Omental fat pad (tissue), 3 donors: ENCODE measurements at regions not wholly inside any gene's neighbourhood (a gene's known extent, or its start where the extent isn't known, plus 50 kb on each side); places are given as distances from the start of the nearest gene placed in this dataset.

ENCODE experiments used
- ATAC-seq: fragments of 150-250 bp; one replicate; pipeline ENCODE4 v1.9.1; 2016; ENCODE audit warnings: mild to moderate bottlenecking, moderate library complexity; ENCODE audit not compliant: low FRiP score
- DNase-seq: peaks from one replicate; pipeline ENCODE4 v3.0.0-alpha.2; 2019; ENCODE audit warnings: low spot score
- TF ChIP-seq, protein P1 (sequence below), 3 donors: fragments of 450-650 bp; IDR thresholded peaks; one replicate each; pipeline ENCODE4 v1.5.1; 2016 to 2017; ENCODE audit warnings: antibody characterized with exemption in 3 of 3, mild to moderate bottlenecking in 3 of 3, moderate library complexity in 2 of 3

- no peak for DNase-seq
- TF ChIP-seq, protein P1, sequence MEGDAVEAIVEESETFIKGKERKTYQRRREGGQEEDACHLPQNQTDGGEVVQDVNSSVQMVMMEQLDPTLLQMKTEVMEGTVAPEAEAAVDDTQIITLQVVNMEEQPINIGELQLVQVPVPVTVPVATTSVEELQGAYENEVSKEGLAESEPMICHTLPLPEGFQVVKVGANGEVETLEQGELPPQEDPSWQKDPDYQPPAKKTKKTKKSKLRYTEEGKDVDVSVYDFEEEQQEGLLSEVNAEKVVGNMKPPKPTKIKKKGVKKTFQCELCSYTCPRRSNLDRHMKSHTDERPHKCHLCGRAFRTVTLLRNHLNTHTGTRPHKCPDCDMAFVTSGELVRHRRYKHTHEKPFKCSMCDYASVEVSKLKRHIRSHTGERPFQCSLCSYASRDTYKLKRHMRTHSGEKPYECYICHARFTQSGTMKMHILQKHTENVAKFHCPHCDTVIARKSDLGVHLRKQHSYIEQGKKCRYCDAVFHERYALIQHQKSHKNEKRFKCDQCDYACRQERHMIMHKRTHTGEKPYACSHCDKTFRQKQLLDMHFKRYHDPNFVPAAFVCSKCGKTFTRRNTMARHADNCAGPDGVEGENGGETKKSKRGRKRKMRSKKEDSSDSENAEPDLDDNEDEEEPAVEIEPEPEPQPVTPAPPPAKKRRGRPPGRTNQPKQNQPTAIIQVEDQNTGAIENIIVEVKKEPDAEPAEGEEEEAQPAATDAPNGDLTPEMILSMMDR (IDR thresholded peaks at IDR 0.05), result no peak
- no peak for ATAC-seq
These were observed 183.5 kb upstream of the GDNF start for GRCh38 chr5:38023371-38023770.

DNA sequence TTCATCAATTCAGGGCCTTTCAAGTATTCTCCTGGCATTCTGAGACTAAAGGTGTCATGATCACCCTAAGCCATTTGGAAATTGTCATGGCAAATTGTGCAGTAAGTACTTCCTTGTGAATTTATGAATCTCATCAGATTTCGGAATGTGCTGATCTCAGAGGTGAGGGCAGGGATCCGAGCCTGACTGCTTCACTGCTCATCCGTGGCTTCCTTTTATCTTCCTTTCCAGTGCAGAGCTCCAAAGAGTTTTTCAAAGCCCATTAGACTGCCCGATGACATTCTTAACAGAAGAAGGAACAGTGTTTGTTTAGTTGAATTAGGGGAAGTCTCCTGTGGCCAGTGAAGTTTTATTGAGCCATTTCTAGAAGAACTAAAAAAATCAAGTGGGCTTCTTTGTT lies 182.8 kb upstream of the GDNF start:
- ATAC-seq, result no peak
- DNase-seq, result no peak
- TF ChIP-seq, protein P1 (IDR thresholded peaks at IDR 0.05), result no peak

- DNase-seq, result no peak
- TF ChIP-seq, protein P1 (IDR thresholded peaks at IDR 0.05), result no peak
- no peak for ATAC-seq
These were observed 178.2 kb upstream of the GDNF start for GRCh38 chr5:38018016-38018415.

DNA sequence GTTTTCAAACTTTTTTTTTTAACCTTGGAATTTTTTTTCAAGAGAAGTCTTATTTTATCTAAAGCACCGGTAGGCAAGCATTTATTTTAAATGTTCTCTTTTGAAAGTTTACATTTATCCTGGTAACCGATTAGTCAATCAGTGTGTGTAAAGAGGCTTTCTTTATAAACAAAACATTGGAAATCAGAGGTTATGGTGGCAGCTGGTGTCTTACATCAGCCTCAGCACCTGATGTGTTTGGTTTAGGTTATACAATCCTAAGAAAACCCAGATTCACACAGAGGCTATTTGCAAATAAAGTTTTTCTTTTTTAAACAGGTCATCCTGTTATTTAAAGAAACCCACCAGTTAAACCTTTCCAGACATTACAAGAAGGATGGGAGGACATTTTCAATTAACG lies 173.3 kb upstream of the GDNF start:
- ATAC-seq (no peak), DNase-seq (no peak)
- TF ChIP-seq, protein P1 (IDR thresholded peaks at IDR 0.05), result no peak

GRCh38 chr5:38011668-38012188 lies 171.9 kb upstream of the GDNF start:
- no peak for ATAC-seq
- DNase-seq, result no peak
- TF ChIP-seq, protein P1 (IDR thresholded peaks at IDR 0.05), result no peak

- TF ChIP-seq, protein P1 (IDR thresholded peaks at IDR 0.05), result no peak
- ATAC-seq (no peak), DNase-seq (no peak)
These were observed 170.0 kb upstream of the GDNF start for GRCh38 chr5:38009749-38010358.

DNA sequence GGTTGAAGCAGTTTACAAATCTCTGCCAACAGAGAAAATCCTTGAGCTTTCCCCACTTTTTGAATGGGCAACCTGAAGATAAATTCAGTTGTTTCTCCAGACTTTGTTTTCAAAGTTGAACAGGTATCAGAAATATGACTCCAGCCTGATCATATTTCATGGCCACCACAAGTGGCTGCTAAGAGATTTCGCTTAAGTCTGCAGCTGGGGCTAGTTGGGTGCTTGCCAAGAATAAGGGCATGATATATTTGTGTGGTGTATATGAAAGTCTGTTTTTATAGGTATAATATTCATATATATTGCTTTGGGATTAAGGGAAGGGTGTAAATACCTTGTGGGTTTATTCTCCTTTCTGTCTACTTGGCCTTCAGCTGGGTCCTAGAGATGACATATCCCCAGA lies 168.4 kb upstream of the GDNF start:
- ATAC-seq (no peak), DNase-seq (no peak)
- TF ChIP-seq, protein P1 (IDR thresholded peaks at IDR 0.05), result no peak
